BE2C (cell line): ENCODE measurements at regions not wholly inside any gene's neighbourhood (a gene's known extent, or its start where the extent isn't known, plus 50 kb on each side); places are given as distances from the start of the nearest gene placed in this dataset.

Source experiments
- DNase-seq: peaks from one replicate; pipeline ENCODE4 v3.0.0-alpha.2; 2020
- H3K27me3 ChIP-seq: fragments of 250-450 bp; sonication (Bioruptor Pico); 2 replicates; pipeline ENCODE4 v1.5.1; 2020; ENCODE audit warnings: mild to moderate bottlenecking
- H3K36me3 ChIP-seq: fragments of 250-450 bp; sonication (Bioruptor Pico); 2 replicates; pipeline ENCODE4 v1.5.1; 2020; ENCODE audit warnings: mild to moderate bottlenecking
- H3K4me1 ChIP-seq: fragments of 250-450 bp; sonication (Bioruptor Pico); 2 replicates; pipeline ENCODE4 v1.5.1; 2020
- H3K4me3 ChIP-seq: 2 replicates; pipeline ENCODE4 v1.5.1; 2011; ENCODE audit warnings: low read depth, low read length
- H3K9me3 ChIP-seq: fragments of 250-450 bp; sonication (Bioruptor Pico); 2 replicates; pipeline ENCODE4 v1.5.1; 2020
- CTCF ChIP-seq: IDR thresholded peaks from 2 replicates; pipeline ENCODE4 v1.5.1; 2012; ENCODE audit warnings: mild to moderate bottlenecking, low read depth, low read length

DNA sequence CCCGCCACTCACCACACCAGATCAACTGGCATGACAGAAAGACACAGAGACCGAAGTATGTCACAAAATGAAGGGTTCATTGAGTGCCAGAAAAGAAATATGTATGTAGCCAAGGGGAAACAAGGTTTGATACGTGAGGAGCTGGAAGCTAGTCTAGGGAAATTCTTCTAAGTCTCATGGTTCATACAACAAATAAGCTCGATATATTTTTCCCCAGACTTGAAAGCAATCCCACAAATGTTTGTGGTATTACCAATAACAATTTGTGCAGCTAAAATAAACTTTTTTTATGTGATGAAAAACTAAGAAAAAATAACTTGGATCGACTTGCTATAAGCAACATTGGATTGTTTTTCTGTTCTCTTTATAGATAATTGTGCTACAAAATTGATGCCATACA, 777.0 kb downstream of the TSN start:
- Histone ChIP-seq H3K4me1 (no peaks in the 10 kb centered on the region), H3K27me3 (no peaks in the 10 kb centered on the region), H3K4me3 (no peak overlapping the region), H3K36me3 (no peaks in the 10 kb centered on the region), H3K9me3 (no peaks in the 10 kb centered on the region)
- DNase-seq: no peak
- no peak for TF ChIP-seq CTCF

DNA sequence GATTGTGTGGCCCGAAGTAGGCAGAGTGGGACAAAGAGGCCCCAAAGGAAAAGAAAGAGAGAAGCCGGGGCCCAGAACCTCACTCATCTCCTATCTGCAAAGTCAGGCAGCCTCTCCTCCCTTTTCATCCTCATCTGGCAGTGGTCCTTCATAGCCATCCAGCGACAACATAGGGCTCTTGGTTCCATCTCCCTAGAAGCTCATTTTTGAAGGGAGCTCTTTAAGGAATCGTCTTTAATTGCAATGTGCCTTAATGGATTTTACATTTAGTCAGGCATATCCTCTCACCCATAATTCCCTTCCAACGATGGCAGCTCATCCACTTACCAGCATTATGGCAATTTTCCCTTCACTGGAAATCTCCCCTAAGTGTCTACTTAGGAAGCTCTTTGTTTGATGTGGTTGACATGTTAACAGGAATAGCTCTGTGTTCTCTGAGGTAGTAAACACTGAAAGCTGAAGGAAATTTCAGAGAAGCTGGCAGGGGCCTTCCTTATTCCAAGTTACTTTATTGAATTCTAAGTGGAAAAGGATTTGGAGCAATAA, 780.6 kb downstream of the TSN start:
- no peaks in the 10 kb centered on the region for H3K4me1 ChIP-seq
- TF ChIP-seq CTCF: no peak
- DNase-seq: no peak
- no peaks in the 10 kb centered on the region for H3K36me3 ChIP-seq
- no peaks in the 10 kb centered on the region for H3K27me3 ChIP-seq
- no peak overlapping the region for H3K4me3 ChIP-seq
- no peaks in the 10 kb centered on the region for H3K9me3 ChIP-seq

DNA sequence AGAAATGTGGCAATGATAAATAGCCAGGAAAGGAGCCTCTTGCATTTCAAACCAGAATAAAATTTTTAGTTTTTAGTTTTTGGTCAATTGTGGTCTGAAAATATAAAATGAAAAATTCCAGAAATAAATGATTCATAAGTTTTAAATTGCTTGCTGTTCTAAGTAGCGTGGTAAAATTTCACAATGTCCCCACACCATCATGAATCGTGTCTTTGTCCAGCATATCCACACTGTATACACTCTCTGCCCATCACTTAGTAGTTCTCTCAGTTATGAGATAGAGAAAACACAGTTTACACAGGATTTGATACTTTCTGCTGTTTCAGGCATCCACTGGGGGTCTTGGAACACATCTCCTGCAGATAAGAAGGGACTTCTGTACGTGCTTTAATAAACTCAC, 783.9 kb downstream of the TSN start:
- H3K27me3 ChIP-seq: no peaks in the 10 kb centered on the region
- no peak overlapping the region for H3K4me3 ChIP-seq
- H3K4me1 ChIP-seq: no peaks in the 10 kb centered on the region
- no peak for DNase-seq
- H3K9me3 ChIP-seq: no peaks in the 10 kb centered on the region
- no peaks in the 10 kb centered on the region for H3K36me3 ChIP-seq
- no peak for TF ChIP-seq CTCF

- H3K9me3 ChIP-seq: no peaks in the 10 kb centered on the region
- no peaks in the 10 kb centered on the region for H3K4me1 ChIP-seq
- no peak overlapping the region for H3K4me3 ChIP-seq
- H3K36me3 ChIP-seq: no peaks in the 10 kb centered on the region
- no peak for DNase-seq
- H3K27me3 ChIP-seq: no peaks in the 10 kb centered on the region
- no peak for TF ChIP-seq CTCF
Measured at GRCh38 chr2:122539920-122540319, 784.5 kb downstream of the TSN start.

DNA sequence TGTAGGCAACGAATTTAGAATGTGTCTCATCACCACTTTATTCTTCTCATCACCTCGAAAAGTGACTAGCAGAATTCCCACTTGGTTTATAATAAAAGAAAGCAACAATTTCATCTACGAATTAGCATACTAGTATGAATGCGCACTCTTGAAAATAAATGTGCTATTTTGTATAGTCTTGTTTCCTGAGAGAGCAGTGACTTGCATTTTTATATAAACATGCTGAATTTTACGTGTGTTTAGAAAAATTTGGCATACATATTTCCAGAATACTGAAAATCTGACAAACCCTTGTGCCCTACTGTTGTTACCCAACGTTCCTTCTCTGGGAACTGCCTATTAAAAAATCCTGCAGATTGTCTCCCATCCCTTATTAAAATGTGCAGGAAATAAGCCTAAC, 786.8 kb downstream of the TSN start:
- no peaks in the 10 kb centered on the region for H3K9me3 ChIP-seq
- no peak for TF ChIP-seq CTCF
- H3K4me3 ChIP-seq: no peak overlapping the region
- no peaks in the 10 kb centered on the region for H3K36me3 ChIP-seq
- no peaks in the 10 kb centered on the region for H3K27me3 ChIP-seq
- no peaks in the 10 kb centered on the region for H3K4me1 ChIP-seq
- no peak for DNase-seq

- no peaks in the 10 kb centered on the region for H3K27me3 ChIP-seq
- H3K4me1 ChIP-seq: no peaks in the 10 kb centered on the region
- H3K36me3 ChIP-seq: no peaks in the 10 kb centered on the region
- H3K4me3 ChIP-seq: no peak overlapping the region
- no peak for TF ChIP-seq CTCF
- H3K9me3 ChIP-seq: no peaks in the 10 kb centered on the region
- no peak for DNase-seq
Measured at GRCh38 chr2:122542646-122543045, 787.2 kb downstream of the TSN start.
